GM10266 (cell line): ENCODE measurements at regions not wholly inside any gene's neighbourhood (a gene's known extent, or its start where the extent isn't known, plus 50 kb on each side); places are given as distances from the start of the nearest gene placed in this dataset.

ENCODE experiments used
- DNase-seq: peaks from one replicate; pipeline ENCODE4 v3.0.0; 2012; ENCODE audit errors: extremely low spot score
- CTCF ChIP-seq: IDR thresholded peaks from 2 replicates; pipeline ENCODE4 v1.5.1; 2012; ENCODE audit warnings: mild to moderate bottlenecking, low read depth; ENCODE audit not compliant: control insufficient read depth, insufficient read depth; ENCODE audit errors: missing control alignments

- TF ChIP-seq CTCF, result no peak
- no peak for DNase-seq
Measured at GRCh38 chr7:13201628-13202027, 514.2 kb downstream of the ARL4A start.

- no peak for TF ChIP-seq CTCF
- no peak for DNase-seq
Measured at GRCh38 chr7:13217768-13218167, 530.3 kb downstream of the ARL4A start.

GRCh38 chr7:13225068-13225467 lies 537.6 kb downstream of the ARL4A start:
- DNase-seq, result no peak
- TF ChIP-seq CTCF, result no peak

- TF ChIP-seq CTCF, result no peak
Measured at GRCh38 chr7:13226385-13226784, 539.0 kb downstream of the ARL4A start.

DNA sequence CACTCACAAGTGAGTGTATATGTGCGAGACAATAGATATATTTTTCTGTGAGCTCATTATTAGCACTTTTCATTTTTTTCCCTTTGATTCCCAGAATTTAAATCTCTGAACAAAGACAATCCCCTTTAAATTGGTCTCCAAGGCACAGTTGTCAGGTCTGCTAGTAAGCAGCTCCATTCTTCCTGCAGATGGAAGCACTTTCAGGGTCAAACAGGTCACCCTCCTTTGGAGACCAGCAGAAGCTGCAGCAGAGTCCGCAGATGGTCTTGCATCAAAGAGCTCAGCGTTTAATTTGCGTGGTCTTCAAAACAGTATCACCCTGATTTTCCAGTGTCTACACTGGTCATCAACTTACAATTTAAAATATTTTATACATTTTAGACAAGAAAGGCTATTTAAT lies 543.8 kb downstream of the ARL4A start:
- no peak for DNase-seq
- TF ChIP-seq CTCF, result no peak

More at GRCh38 chr7:13226385-13226784, 539.0 kb downstream of the ARL4A start:
- no peak for DNase-seq

DNA sequence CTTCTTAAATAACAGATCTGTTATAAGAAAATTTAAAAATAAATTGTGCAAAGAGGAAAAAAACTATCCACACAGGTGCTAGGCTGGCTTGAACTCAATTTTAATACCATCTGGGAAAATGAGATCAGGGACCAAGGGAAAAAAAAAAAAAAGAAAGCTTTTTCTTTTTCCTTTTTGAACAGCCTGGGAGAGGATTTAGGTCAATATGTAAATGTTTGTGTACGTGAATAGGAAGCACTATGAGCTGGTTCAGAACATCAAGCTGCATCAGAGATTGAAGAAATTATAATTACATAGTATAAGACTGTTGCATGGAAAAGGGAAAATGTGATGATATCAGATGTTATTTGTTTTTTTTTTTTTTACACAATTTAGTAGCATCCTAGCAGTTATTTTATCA lies 548.0 kb downstream of the ARL4A start:
- TF ChIP-seq CTCF, result no peak
- no peak for DNase-seq

DNA sequence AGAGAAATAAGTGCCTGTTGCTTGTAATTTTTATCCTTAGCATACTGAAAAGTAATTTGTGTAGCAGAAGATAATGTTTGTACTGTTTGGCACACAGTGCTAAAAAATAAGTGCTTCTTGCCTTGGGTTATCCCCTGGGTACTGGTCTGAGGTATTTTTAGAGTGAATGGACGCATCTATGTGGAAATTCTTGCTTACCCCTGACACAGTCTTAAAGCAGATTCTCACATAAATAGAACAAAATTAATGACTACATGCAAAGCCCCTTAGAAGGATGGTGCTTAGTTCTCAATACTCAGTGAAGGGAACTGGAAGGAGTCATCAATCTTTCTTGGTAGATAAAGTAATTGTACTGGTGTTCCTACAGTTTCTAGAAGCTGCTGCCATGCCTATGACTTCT lies 548.6 kb downstream of the ARL4A start:
- no peak for TF ChIP-seq CTCF
- DNase-seq, result no peak
